GM21526 (cell line): ENCODE measurements at regions not wholly inside any gene's neighbourhood (a gene's known extent, or its start where the extent isn't known, plus 50 kb on each side); places are given as distances from the start of the nearest gene placed in this dataset.

Source experiments
- ATAC-seq: cut with Tn5 transposase; IDR thresholded peaks from one replicate; pipeline ENCODE4 v1.9.1; 2021; ENCODE audit warnings: moderate library complexity; ENCODE audit not compliant: unreplicated experiment, low FRiP score

GRCh38 chr2:457262-457661, 169.4 kb upstream of the ALKAL2 start:
- no peak for ATAC-seq

GRCh38 chr2:455913-456312, 168.0 kb upstream of the ALKAL2 start:
- no peak for ATAC-seq

DNA sequence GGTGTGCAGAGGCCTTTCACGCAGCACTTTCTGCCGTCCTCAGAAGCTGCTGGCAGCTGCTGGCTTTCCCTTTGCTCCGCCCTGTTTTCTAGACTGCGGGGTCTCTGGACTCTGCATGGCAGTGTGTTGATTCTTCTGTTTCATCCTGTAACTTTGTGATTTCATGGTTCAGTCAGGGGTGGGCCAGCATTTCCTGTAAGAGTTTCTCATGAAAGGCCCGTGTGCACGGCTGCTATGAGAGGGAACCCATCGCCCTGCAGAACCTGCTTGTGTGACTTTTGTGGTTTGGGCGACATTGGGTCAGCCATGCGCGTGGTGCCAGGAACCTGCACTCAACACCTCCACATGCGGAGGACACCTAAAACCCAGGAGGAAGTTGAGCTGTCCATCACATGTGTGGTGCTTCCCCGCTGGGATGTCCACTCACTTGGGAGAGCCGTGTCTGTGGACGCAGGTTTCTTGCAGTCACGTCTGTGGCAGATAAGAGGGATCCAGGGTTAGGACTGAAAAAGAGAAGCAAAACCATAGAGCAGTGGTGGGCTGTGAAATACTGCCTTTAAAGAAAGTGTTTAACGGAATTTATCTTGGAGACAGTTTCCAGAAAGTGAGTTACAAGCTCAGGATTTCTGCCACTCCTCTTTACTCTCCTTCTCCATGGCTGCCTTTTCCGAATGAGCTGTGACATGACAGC, 167.3 kb upstream of the ALKAL2 start:
- ATAC-seq = no peak

- ATAC-seq = no peak
Observed at GRCh38 chr2:453132-453531, 165.2 kb upstream of the ALKAL2 start.

GRCh38 chr2:451495-451894, 163.6 kb upstream of the ALKAL2 start:
- no peak for ATAC-seq

DNA sequence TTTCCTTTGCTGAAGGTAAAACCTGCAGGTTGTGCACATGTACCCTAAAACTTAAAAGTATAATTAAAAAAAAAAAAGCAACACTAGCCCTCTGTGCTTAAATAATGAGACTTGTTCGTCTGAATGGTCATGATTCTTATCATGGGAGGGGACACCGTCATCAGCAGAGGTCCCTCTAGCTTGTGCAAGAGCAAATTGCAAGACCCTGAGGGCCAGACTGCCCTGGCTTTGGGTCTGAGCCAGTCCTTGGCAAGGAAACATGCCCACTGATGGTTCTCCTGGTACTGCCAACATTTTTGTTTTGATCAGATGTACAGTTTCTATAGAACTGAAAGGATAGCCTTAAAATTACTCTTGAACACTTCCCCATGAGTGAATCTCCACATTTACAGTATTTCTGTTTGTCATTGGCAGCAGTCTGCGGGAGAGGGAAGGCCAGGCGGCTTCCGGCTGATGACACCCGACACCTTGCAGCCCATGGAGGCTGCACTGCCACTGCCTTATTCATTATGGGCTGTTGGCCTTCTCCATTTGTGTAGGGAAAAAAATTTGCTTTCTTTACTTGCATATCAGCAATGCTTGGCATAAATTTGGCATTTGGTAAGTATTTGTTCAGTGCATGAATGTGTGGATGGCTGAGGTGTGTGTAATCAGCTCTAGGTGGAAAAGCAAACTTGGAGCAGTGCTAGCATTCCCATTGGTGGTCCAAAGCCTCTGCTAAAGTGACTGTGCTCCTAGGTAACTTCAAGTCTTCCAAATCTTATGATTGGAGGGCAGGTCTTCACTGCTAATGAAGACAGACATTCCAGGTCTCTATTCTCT, 161.6 kb upstream of the ALKAL2 start:
- no peak for ATAC-seq

- ATAC-seq = no peak
Observed at GRCh38 chr2:447902-448665, 160.2 kb upstream of the ALKAL2 start.

DNA sequence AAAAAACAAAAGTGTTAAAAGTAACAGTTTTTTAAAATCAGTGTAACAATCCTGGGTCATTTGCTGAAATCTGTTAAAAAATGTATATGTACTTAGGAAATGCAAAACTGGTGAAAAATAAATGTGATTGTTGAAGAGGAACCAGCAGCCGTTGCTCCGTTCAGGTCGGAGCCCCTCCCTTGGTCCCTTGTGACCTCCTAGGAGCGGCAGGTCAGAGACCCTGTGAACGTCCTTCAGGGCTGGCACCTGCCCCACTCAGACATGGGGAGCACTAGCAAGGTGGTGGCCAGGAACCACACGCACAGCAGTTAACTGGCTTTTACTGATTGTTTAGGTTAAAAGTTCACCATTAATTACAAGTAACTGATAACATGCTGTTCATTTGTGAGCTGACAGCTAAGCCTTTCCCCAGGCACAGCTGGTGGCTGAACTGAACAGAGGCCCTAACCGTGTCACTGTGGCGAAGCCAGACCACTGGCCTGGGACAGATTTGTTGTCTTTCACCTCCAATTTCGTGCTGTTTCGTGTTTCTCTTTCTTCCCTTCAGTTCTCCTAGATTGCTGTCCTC, 159.2 kb upstream of the ALKAL2 start:
- ATAC-seq = no peak

DNA sequence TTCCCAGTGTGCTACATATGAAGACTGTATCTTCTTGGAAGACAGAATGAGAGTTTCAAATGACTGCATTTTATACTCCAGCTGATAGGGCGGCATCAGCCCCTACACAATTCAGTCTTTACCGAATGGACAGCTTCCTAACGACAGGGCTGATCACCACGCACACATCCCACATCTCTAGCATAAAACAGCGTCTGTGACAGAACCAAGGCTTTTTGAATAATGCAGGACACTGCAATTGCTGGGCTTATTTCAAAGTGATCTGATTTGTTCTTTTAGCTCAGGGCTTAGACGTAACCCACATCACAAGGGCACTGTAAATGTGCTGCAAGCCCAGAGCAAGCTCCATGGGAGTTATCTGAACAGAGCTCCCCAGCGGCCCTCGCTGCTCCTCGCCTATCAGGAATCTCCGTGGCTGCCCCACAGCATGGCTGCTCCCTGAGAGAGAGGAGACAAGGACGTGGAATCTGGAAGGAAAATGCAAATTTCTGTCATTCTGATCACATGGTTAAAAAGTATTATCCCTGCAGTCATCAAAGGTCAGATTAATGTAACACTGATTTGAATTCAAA, 158.5 kb upstream of the ALKAL2 start:
- ATAC-seq = no peak

DNA sequence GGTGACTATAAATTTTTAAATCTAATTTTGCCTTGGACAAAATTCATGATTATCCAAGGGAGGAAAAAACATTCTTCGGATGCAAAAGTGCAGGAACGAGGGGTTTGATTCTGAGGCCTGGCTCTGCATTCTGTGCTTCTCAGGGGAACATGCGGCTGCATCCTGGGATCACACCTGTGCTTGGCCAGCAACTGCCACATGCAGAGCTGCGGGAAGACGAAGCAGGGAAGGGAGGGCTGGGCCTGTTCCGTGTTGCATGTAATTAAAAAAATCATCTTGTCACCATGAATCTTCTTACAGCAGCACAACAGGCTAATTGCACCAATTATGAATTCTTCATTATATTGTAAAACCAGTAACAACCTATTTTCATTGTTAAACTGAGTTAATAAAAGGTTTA, 158.0 kb upstream of the ALKAL2 start:
- no peak for ATAC-seq

DNA sequence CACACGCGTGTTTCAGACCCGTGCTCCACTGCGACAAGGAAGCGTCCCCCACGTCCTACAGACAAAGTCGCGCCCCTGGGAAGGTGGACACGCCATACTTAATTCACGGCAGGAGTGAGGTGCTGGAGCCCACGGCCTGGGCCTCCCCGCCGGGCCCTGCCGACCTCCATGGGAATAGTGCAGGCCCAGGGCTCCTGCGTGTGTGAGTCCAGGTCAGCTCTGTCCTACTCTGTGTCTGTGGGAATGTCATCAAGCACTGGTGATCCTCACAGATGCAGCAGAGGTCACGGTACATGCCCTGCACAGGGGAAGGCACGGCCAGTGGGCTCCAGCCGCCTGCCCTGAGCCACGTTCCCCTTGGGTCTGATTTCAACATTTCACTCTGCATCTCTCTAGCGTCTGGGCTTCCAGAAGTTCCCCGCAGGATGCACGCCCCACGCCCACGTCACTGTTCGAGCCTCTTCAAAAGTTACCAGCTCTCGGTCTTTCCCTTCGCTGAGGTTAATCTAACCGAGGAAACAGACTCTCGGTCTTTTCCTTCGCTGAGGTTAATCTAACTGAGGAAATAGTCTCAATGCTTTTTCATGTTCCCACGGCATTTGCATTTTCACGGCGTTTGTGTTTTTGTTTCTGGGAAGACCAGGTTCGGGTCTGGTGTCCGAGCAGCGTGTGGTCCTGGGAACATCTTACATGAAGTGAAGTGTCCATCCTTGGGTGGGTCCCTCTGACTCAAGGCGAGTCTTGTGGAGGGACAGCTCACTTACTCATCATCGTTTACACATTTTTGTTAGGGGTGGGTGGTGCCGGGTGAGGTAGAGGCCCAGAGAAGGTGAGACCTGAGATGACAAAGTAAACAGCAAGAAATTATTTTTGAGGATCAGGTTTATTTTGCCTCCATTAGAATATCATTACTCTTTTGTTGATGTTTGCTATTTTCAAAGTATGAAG, 157.3 kb upstream of the ALKAL2 start:
- ATAC-seq = no peak

DNA sequence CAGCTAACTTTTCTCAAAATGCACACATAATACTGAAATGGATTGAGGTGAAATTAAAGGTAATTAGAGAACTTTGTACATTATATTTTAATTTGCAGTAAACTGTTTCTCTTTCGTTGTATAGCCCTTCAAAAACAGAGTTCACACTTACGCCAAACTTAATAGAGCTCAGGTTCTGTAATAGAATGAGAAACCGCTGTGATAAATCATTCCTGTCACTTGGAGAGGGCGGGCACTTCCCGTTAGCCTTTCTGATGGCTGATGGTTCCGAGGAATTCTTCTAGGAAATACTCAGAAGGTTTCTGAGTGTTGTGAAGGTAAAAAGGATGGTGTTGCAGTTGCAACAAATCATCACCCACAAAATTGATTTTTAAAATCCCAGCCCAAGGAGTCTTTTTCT, 155.8 kb upstream of the ALKAL2 start:
- no peak for ATAC-seq

GRCh38 chr2:443216-443615, 155.3 kb upstream of the ALKAL2 start:
- no peak for ATAC-seq

GRCh38 chr2:441258-442022, 153.5 kb upstream of the ALKAL2 start:
- peak; percentile 52 for ATAC-seq

GRCh38 chr2:440403-440740, 152.5 kb upstream of the ALKAL2 start:
- ATAC-seq = no peak

DNA sequence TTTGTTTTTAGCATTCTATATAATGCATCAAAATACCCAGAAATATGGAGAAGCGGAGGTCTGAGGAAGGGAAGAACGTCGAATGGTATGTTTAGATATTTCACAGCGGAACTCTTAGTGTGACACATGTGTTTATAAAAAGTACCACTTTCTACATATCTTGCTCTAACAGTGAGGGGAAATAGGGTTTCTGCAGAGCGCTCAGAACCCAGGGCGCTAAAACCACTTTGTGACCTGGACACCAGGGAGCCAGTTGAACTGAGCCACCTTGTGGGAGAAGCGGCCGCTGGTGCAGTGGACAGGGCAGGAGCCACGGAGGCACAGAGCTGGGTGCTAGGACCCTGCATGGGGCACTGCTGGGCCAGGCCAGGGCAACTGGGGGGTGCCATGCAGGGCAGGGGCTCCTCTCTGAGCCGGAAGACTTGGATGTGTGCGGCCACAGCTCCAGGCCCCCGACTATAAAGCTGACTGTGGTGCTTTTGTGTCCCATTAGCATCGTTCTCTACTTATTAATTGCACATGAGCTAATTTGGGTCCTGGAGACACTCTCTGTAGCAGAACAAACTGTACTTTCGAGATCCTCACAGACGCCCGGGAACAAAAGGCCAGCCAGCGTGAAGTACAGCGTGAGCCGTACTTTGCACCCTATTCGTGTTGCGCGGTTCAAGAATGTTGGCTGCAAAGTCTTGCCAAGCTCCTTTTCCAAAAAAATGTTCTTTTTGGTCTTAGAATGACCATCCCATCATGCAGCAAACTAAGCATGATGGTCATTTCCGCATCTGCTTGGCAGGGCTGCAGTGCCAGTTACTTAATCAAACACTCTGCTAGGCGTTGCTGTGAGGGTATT, 151.9 kb upstream of the ALKAL2 start:
- no peak for ATAC-seq

DNA sequence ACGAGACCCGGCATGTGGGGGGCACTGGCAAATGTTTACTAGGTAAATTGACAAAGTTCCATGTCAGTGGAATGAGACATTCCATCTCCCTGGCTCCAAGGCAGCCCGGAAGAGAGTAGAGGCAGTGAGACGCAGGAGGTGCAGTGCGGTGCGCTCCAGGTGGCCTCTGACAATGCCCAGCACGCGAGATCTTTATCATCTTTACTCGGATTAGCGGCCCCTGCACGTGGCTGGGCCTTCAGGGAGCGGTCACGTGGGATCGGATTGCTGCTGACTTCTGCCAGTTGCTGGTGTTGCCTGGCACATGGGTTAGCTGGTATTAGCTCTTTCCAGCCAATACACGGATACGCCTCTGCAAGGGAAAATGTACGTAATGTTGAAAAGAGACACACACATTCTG, 151.2 kb upstream of the ALKAL2 start:
- ATAC-seq = no peak

GRCh38 chr2:437756-438393, 150.0 kb upstream of the ALKAL2 start:
- ATAC-seq = peak; percentile 99
